ENCODE measurements at regions not wholly inside any gene's neighbourhood (a gene's known extent, or its start where the extent isn't known, plus 50 kb on each side); places are given as distances from the start of the nearest gene placed in this dataset.

DNA sequence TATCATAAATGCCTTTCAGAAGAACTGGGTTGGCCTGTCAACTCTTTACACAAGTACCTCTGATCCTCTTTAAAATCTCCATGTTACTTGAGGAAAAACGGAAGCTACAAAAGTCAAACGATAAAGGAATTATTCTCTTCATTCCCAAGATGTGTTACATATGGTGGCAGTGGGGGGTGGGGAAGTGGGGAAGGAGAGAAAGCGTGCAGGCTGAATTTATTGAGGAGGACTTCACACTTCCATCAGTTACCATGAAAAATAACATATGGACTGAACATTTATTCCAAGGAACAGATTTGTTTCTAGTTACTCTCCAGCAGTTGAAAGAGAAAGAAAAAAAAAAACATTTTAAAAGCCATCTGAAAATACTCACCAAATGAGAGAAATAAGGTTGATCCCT is 474.4 kb upstream of the DCN start:
- Histone ChIP-seq H3K4me3 (no peak overlapping the region), H3K27ac (no peak overlapping the region)
- TF ChIP-seq, protein P1, sequence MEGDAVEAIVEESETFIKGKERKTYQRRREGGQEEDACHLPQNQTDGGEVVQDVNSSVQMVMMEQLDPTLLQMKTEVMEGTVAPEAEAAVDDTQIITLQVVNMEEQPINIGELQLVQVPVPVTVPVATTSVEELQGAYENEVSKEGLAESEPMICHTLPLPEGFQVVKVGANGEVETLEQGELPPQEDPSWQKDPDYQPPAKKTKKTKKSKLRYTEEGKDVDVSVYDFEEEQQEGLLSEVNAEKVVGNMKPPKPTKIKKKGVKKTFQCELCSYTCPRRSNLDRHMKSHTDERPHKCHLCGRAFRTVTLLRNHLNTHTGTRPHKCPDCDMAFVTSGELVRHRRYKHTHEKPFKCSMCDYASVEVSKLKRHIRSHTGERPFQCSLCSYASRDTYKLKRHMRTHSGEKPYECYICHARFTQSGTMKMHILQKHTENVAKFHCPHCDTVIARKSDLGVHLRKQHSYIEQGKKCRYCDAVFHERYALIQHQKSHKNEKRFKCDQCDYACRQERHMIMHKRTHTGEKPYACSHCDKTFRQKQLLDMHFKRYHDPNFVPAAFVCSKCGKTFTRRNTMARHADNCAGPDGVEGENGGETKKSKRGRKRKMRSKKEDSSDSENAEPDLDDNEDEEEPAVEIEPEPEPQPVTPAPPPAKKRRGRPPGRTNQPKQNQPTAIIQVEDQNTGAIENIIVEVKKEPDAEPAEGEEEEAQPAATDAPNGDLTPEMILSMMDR (IDR thresholded peaks at IDR 0.05), result no peak
- DNase-seq (ENCODE audit: low spot score), result no peak

DNA sequence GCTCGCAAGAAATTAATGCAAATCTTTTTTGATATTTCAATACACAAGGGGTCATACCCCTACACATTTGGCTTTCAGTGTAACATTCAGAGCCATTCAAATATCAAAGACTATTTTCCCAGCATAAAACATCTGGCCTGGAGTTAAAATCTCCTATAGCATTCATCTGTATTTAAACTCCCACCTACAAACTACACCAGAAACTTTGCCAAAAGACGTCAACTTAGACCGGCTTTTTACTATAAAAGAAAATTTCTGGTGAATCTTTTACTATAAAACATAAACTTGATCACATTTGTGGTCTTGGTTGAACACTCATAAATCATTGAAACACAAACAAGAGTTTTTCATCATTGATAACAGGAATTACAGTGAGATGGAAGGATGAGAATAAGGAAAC is 473.3 kb upstream of the DCN start:
- H3K4me3 ChIP-seq, result no peak overlapping the region
- TF ChIP-seq, protein P1 (IDR thresholded peaks at IDR 0.05), result no peak

DNA sequence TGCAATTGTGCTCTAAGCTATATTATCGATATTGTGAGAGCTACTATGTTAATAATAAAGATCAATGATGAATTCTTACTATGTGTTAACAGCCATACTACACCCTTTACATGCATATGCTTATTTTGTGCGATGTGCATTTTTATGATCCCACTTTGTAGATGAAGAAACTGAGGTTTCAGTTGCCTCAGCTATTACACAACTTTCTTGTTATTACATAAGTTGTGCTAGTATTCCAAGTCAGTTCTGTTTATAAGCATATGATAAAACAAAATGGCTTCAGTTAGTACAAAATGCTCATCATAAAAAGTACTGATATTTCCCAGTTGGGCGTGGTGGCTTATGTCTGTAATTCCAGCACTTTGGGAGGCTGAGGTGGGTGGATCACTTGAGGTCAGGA is 471.5 kb upstream of the DCN start:
- DNase-seq (ENCODE audit: low spot score), result no peak
- no peak overlapping the region for H3K4me3 ChIP-seq
- TF ChIP-seq, protein P1 (IDR thresholded peaks at IDR 0.05), result no peak
- no peak overlapping the region for H3K27ac ChIP-seq

More for the DNA sequence above, 473.3 kb upstream of the DCN start:
- DNase-seq (ENCODE audit: low spot score), result no peak
- no peak overlapping the region for H3K27ac ChIP-seq

- Histone ChIP-seq H3K27ac (no peak overlapping the region), H3K4me3 (no peak overlapping the region)
- DNase-seq (ENCODE audit: low spot score), result no peak
- TF ChIP-seq, protein P1 (IDR thresholded peaks at IDR 0.05), result no peak
These were observed 469.1 kb upstream of the DCN start for GRCh38 chr12:91651728-91652127.

DNA sequence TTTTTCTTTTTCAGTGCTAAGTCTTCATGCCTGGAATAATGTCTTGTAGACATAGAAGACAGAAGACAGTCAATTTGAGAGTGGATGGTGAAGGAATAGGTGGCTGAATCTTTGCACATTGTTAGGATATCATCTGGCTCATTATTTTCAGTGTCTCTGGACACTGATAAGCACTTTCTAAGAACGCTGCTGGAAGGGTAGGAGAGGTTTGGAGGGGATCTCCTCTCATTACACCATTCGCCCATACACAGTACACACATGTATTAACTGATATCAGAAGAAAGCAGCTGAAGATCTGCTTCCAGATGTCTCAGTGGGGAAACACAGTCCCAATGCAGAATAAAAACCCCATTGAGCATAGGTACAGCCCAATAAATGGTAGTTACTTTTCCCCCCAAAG is 461.1 kb upstream of the DCN start:
- Histone ChIP-seq H3K27ac (no peak overlapping the region), H3K4me3 (no peak overlapping the region)
- TF ChIP-seq, protein P1 (IDR thresholded peaks at IDR 0.05), result no peak
- DNase-seq (ENCODE audit: low spot score), result no peak

DNA sequence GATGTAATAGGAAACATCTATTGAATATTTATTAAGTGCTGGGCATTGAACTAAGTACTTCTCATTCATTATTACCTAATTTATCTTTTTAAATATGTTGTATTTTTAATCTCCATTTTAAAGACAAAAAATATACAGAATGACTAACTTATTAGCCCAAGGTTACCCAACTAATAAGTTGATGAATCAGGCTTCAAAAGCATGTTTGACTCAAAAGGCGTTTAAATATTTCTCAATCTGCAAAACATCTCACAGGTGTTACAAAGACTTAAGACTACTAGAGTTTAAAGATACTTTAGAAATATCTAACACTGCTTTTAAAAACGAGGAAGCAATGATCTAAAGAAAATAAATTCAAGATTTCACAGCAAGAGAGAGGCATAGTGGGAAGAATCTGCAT is 457.4 kb upstream of the DCN start:
- no peak for DNase-seq (ENCODE audit: low spot score)
- H3K4me3 ChIP-seq, result no peak overlapping the region
- no peak overlapping the region for H3K27ac ChIP-seq
- TF ChIP-seq, protein P1 (IDR thresholded peaks at IDR 0.05), result no peak

- TF ChIP-seq, protein P1 (IDR thresholded peaks at IDR 0.05), result no peak
- no peak for DNase-seq (ENCODE audit: low spot score)
- H3K27ac ChIP-seq, result no peak overlapping the region
- no peak overlapping the region for H3K4me3 ChIP-seq
These were observed 456.7 kb upstream of the DCN start for GRCh38 chr12:91639327-91639726.
